Lower leg skin (tissue), 3 donors: ENCODE measurements at regions not wholly inside any gene's neighbourhood (a gene's known extent, or its start where the extent isn't known, plus 50 kb on each side); places are given as distances from the start of the nearest gene placed in this dataset.

Experiments used
- CTCF ChIP-seq, 3 donors: fragments of 450-650 bp; IDR thresholded peaks; one replicate each; pipeline ENCODE4 v1.5.1; 2016; ENCODE audit warnings: antibody characterized with exemption in 3 of 3, mild to moderate bottlenecking in 3 of 3, moderate library complexity in 2 of 3
- POLR2A ChIP-seq, 2 donors: fragments of 450-650 bp; IDR thresholded peaks; one replicate each; pipeline ENCODE4 v1.6.1; 2016 to 2017; ENCODE audit warnings: antibody characterized with exemption in 2 of 2, mild to moderate bottlenecking in 1 of 2, moderate library complexity in 1 of 2

GRCh38 chr22:49291781-49292180 is 535.9 kb downstream of the BRD1 start:
- TF ChIP-seq POLR2A (IDR thresholded peaks at IDR 0.05) (no peak), CTCF (IDR thresholded peaks at IDR 0.05) (no peak)
